T1000 (cell line): ENCODE measurements at regions not wholly inside any gene's neighbourhood (a gene's known extent, or its start where the extent isn't known, plus 50 kb on each side); places are given as distances from the start of the nearest gene placed in this dataset.

ENCODE experiments used
- DNase-seq: peaks from one replicate; lab custom pipeline; 2025; ENCODE audit warnings: mixed read lengths; lab: John Stamatoyannopoulos, UW

- DNase-seq, result no peak
Observed at GRCh38 chr1:95991787-95992520, 729.6 kb upstream of the PTBP2 start.

DNA sequence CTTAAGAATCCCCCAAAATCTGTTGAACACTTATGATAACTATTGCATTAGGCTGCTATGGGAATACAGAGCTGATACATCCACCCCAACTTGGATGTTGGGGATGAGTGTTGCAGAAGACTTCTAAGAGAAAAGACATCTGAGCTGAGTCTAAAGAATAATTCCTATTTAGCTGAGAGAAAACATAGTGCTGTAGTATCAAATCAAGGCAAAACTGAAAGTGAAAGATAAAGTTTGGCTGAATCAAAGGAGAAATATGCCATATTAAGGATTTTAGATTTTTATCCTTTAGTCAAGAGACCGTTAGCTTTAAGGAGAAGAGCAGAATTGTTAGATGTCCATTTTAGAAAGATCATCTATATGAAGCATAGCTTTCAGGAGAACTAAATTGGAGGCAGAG lies 726.9 kb upstream of the PTBP2 start:
- no peak for DNase-seq

GRCh38 chr1:96002201-96002600 lies 719.4 kb upstream of the PTBP2 start:
- no peak for DNase-seq

DNA sequence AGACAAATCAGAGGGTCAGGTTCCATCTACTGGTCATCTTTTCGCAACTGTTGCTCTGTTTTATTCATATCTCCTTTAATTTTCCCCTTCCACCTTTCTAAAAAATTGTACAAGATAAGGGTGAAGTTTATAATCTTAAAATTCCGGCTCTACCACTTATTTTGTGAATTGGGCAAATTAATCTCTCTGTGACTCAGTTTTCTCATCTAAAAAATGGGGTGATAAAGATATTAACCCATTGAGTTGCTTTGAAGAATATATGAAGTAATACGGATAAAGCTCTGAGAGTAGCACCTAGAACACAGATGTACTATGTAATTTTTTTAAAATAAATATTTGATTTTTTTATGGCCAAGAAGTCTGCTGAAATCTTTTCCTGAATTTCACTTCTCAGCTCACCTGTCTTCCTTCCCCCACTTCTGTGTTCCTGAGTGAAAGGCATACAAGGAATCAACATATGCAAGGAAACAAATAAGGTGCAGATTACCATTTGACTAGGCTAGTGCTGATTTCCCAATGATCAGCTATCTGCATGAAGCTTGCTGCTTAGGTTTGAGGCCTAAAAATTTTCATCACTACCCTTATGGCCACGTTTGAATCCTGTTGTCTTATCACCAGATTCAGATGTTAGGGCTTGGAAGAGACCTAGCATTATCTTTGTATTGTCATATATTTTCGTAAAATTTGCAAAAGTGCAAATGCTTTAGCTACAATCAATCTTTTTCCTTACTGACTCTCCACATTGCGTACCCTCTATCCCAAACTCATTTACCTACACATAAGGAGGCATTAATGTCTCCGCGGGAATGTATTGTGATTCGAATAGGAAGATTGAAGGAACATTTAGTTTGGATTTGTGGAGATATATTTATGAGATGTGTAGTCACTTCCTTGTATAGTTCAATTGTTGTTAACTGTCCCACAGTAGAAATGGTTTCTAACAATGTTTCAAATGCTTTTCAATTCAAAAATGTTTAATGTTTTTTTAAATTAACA lies 718.3 kb upstream of the PTBP2 start:
- DNase-seq, result no peak

DNA sequence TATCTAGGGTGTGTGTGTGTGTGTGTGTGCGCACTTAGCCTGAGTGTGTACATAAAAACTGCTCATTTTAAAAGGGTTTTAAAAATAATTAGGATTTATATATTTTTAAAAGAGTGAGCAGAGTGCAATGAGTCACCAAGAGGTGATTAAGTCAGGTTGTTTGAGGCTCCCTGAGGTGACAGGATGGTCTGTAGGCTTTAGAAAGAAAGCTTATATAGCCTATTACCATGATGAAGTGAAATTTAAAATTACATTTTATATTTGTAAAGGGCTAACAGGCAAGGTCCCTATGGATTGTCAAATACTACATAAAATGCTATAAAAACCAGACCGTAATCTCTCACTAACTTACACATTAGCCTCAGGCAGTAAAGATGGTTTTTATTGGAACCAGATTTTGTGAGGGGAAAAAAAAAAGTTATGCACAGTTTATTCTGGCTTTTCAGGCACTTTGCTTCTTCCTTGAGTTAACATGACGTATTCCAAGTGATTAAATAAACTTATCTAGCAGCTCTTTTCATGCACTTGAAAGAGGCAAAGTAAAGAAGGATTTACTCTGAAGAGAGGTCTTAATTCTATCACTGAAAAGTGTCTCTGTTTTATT lies 711.7 kb upstream of the PTBP2 start:
- no peak for DNase-seq

DNA sequence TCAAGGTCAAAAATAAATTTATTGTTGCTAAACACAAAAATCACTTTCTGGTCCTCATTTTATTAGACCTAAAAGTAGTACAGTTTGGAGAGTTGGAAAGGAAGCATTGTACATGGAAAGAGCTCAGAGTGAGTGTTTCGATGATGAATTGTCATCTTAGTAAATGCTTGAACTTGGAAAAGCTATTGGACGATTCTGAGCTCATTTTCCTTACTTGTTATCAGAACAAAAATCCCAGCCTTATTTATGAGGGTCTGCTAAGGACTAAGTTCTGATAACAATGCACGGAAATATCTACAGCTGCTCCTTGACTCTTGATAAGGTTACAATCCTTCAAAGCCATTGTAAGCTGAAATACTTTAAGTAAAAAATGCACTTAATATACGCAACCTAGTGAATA lies 710.0 kb upstream of the PTBP2 start:
- DNase-seq, result no peak

DNA sequence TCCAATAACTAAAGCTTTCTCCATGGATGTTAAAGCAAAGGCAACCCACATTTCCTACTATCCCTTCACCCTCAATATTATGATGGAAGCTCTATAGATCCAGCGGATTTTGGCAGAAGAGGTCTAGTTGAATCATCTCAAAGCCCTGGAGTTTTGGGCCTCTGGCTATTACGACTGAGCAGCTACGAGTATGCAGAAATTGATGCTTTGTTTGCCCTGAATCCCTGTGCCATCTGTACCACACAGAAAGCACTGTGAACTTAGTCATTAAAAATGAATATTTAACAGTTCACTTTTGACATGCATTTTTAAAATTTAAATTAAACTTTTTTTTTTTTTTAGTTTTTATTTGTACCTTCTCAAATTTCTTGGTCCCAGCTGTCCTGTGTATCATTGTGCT lies 705.4 kb upstream of the PTBP2 start:
- DNase-seq, result no peak

- no peak for DNase-seq
Observed at GRCh38 chr1:96020378-96020777, 701.2 kb upstream of the PTBP2 start.

GRCh38 chr1:96025062-96025461 lies 696.5 kb upstream of the PTBP2 start:
- DNase-seq, result no peak

DNA sequence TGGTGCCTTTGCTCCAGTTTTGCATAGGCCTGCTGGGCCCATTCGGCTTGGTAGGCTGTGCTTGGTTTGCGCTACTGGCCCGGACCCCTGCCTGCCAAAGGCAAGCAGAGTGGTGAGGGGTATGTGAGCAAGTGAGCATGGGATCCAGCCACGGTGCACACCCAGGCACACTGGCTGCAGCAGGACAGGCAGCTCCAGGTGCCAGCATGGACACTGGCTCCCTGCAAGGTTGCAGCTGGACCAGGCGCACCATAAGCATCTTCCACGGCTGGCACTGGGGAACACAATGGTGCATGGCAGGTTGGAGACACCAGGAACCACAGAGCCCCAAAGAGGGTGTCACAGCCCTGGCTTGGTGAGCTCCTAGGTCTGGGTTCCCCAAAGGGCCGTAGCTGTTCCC lies 693.5 kb upstream of the PTBP2 start:
- DNase-seq, result no peak

DNA sequence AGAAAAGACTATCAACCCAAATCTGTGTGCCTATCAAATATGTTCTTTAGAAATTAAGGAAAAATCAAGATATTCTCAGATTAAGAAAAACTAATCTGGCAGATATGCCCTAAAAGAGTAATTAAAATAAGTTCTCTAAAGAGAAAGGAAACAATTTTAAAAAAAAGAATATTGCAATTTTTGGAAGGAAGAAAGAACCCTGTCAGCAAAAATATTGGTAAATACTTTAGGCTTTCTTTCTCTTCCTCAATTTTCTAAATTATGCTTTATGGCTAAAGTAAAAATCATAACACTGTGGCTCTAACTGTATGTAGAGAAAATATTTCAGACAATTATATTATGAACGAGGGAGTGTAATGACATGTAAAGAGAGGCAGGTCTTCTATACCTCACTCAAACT lies 691.3 kb upstream of the PTBP2 start:
- no peak for DNase-seq

- DNase-seq, result no peak
Observed at GRCh38 chr1:96034006-96034405, 687.6 kb upstream of the PTBP2 start.

GRCh38 chr1:96036763-96037162 lies 684.8 kb upstream of the PTBP2 start:
- DNase-seq, result no peak

GRCh38 chr1:96038636-96039035 lies 682.9 kb upstream of the PTBP2 start:
- no peak for DNase-seq

DNA sequence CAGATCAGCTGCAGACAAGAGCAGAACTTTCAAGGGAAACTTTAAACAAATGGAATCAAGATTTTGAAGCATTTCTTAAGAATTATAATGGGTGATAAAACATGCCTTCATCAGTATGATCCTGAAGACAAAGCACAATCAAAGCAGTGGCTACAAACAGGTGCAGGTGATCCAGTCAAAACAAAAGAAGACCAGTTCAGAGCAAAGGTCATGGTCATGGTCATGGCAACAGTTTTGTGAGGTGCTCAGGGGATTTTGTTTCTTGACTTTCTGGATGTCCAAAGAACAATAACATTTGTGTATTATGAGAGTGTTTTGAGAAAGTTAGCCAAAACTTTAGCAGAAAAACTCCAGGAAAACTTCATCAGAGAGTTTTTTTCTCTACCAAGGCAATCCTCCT lies 681.7 kb upstream of the PTBP2 start:
- DNase-seq, result no peak

DNA sequence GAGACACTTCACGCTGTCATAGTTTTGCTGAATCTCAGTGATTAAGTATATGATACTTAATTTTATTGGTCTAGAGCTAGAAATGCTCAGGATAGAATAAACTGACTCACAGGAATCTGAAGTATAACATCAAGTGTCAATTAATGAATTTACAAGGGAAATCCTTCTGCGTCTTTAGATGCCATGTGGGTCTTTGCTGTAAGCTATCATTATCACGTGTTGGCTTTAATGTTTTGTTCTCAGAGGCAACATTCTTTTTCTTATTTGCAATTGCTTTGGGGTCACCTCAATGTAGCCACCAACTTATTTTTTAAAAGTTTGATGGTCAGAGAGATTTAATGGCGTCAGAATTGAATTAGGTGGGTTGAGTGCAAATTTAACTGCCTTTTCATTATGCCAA lies 680.1 kb upstream of the PTBP2 start:
- DNase-seq, result no peak

DNA sequence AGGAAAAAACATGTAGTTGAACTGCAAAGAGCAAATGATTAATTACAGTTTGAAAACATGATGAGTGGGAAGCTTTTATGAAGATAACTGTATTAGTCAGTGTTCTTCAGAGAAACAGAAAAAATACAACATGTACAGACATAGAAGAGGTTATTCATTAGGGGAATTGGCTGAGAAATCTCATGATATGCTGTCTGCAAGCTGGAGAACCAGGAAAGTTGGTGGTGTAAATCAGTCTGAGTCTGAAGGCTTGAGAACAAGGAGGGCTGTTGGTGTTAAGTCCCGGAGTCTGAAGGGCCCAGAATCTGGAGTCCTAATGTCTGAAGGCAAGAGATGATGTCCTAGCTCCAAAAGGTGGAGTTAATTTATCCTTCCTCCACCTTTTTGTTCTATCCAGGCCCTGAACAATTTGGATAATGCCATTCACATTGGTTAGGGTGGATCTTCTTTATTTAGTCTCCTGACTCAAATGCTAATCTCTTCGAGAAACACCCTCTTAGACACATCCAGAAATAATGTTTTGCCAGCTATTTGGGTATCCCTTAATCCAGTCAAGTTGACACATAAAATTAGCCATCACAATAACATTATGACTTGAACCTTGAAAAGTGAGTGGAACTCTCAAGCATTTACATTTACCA lies 672.9 kb upstream of the PTBP2 start:
- DNase-seq, result no peak

GRCh38 chr1:96049759-96050409 lies 671.7 kb upstream of the PTBP2 start:
- no peak for DNase-seq

DNA sequence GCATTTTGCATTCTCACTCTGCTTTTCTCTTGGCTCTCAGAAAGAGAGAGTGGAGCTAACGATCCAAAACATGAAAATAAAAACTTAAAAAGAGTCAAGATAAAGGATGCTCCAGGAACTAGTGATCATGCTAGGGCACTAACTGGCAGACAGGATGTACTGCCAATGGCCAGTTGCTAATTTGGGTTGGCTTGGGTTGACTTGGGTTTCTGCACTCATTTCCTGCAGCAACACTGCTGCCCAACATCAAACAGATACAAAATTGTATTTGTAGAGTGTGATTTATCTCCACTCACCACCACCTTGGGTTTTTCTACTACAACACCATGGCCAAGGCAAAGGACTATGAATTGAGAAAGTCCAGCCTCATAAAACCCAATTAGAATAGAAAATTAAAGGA lies 662.3 kb upstream of the PTBP2 start:
- DNase-seq, result no peak

DNA sequence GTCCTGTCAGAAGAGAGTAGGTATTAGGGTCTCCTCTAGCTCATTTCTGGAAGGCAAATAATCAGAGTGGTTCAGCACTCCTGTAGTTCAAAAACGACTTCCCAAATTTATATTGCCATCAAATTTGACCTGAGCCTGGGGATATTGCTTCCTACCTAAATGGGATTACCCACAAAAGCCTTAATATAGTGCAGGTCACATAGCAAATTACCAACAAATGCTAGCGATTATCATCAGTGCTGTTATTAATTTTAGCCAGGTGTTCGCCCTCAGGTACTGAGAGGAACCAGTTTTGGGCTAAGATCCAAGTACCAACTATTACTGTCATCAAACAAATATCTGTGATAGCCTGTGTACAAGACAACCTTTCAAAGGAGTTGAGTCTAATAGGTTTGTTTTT lies 661.8 kb upstream of the PTBP2 start:
- no peak for DNase-seq

GRCh38 chr1:96060621-96061020 lies 661.0 kb upstream of the PTBP2 start:
- no peak for DNase-seq

- no peak for DNase-seq
Observed at GRCh38 chr1:96072021-96072420, 649.6 kb upstream of the PTBP2 start.
